ENCODE measurements at regions not wholly inside any gene's neighbourhood (a gene's known extent, or its start where the extent isn't known, plus 50 kb on each side); places are given as distances from the start of the nearest gene placed in this dataset.

- H2AFZ ChIP-seq (ENCODE audit: low read length), result peak overlapping the region; percentile 50; the same call in 1 of the 2 replicates
- peaks cover 18% of the 10 kb centered on the region for H3K4me1 ChIP-seq (ENCODE audit: insufficient read depth, low read length, poor library complexity, severe bottlenecking)
- peak overlapping the region; percentile 30 for H3K4me3 ChIP-seq (ENCODE audit: low read length, poor library complexity, severe bottlenecking)
- H3F3A ChIP-seq (ENCODE audit: low read depth), result no peaks in the 10 kb centered on the region
- no peaks in the 10 kb centered on the region for H3K9me3 ChIP-seq (ENCODE audit: insufficient read depth, low read depth, low read length)
- TF ChIP-seq EZH2phosphoT487 (IDR thresholded peaks at IDR 0.05; ENCODE audit: borderline replicate concordance), result no peak
- TF ChIP-seq, protein P1, sequence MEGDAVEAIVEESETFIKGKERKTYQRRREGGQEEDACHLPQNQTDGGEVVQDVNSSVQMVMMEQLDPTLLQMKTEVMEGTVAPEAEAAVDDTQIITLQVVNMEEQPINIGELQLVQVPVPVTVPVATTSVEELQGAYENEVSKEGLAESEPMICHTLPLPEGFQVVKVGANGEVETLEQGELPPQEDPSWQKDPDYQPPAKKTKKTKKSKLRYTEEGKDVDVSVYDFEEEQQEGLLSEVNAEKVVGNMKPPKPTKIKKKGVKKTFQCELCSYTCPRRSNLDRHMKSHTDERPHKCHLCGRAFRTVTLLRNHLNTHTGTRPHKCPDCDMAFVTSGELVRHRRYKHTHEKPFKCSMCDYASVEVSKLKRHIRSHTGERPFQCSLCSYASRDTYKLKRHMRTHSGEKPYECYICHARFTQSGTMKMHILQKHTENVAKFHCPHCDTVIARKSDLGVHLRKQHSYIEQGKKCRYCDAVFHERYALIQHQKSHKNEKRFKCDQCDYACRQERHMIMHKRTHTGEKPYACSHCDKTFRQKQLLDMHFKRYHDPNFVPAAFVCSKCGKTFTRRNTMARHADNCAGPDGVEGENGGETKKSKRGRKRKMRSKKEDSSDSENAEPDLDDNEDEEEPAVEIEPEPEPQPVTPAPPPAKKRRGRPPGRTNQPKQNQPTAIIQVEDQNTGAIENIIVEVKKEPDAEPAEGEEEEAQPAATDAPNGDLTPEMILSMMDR (conservative IDR thresholded peaks at IDR 0.05; ENCODE audit: low read length), result no peak
- peak overlapping the region; percentile 10 for H3K9ac ChIP-seq (ENCODE audit: low read depth, low read length, poor library complexity, severe bottlenecking)
- no peaks in the 10 kb centered on the region for H3K27me3 ChIP-seq (ENCODE audit: insufficient read depth, low read length, poor library complexity, severe bottlenecking)
- peak overlapping the region; percentile 48 for H3K4me2 ChIP-seq (ENCODE audit: low read depth, low read length, poor library complexity, severe bottlenecking)
- no peaks in the 10 kb centered on the region for H3K9me2 ChIP-seq (replicated peaks; ENCODE audit: low read depth, low read length)
- no peaks in the 10 kb centered on the region for H3K79me2 ChIP-seq (ENCODE audit: insufficient read depth, low read length)
- no peaks in the 10 kb centered on the region for H3K36me3 ChIP-seq (ENCODE audit: insufficient read depth, low read length)
- no peaks in the 10 kb centered on the region for H4K20me1 ChIP-seq (ENCODE audit: insufficient read depth, low read length, poor library complexity, severe bottlenecking)
Observed at GRCh38 chr21:24272521-24272938, 1334.8 kb downstream of the MRPL39 start.

DNA sequence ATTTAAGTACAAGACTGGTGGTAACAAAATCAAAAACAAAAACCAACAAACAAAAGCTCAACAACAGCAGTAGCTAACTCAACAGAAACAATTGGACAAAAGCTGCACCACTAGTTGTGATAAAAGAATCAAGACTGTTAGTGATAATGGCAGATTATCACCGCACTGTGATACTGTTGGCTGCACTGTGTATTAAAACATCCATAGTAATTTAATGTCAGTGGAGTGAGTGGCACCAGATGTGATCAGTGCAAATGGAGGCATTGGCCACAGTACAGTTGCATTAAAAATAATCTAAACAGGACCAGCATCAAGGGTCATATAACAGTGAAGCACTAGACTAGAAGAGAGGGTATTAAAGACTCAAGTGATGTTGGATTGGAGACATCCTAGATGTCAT, 1341.3 kb downstream of the MRPL39 start:
- H3K79me2 ChIP-seq (ENCODE audit: insufficient read depth, low read length), result no peaks in the 10 kb centered on the region
- H4K20me1 ChIP-seq (ENCODE audit: insufficient read depth, low read length, poor library complexity, severe bottlenecking), result no peaks in the 10 kb centered on the region
- no peaks in the 10 kb centered on the region for H3K27me3 ChIP-seq (ENCODE audit: insufficient read depth, low read length, poor library complexity, severe bottlenecking)
- no peak overlapping the region for H3K9ac ChIP-seq (ENCODE audit: low read depth, low read length, poor library complexity, severe bottlenecking)
- H3K4me2 ChIP-seq (ENCODE audit: low read depth, low read length, poor library complexity, severe bottlenecking), result no peak overlapping the region
- TF ChIP-seq, protein P1 (conservative IDR thresholded peaks at IDR 0.05; ENCODE audit: low read length), result no peak
- TF ChIP-seq EZH2phosphoT487 (IDR thresholded peaks at IDR 0.05; ENCODE audit: borderline replicate concordance), result no peak
- no peaks in the 10 kb centered on the region for H3K36me3 ChIP-seq (ENCODE audit: insufficient read depth, low read length)
- H3K4me3 ChIP-seq (ENCODE audit: low read length, poor library complexity, severe bottlenecking), result no peak overlapping the region
- no peaks in the 10 kb centered on the region for H3K9me2 ChIP-seq (replicated peaks; ENCODE audit: low read depth, low read length)
- H3K9me3 ChIP-seq (ENCODE audit: insufficient read depth, low read depth, low read length), result no peaks in the 10 kb centered on the region
- H3K4me1 ChIP-seq (ENCODE audit: insufficient read depth, low read length, poor library complexity, severe bottlenecking), result peaks cover 4% of the 10 kb centered on the region
- peak overlapping the region; percentile 46 for H2AFZ ChIP-seq (ENCODE audit: low read length)
- no peaks in the 10 kb centered on the region for H3F3A ChIP-seq (ENCODE audit: low read depth)

DNA sequence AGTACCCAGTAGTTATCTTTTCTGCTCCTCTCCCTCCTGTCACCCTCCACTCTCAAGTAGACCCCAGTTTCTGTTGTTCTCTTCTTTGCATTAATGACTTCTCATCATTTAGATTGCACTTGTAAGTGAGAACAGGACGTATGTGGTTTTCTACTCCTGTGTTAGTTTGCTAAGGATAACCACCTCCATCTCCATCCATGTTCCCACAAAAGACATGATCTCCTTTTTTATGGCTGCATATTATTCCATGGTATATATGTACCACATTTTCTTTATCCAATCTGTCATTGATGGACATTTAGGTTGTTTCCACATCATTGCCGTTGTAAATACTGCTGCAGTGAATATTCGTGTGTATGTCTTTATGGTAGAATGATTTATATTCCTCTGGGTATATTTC, 1346.5 kb downstream of the MRPL39 start:
- Histone ChIP-seq H3K9me2 (replicated peaks; ENCODE audit: low read depth, low read length) (no peaks in the 10 kb centered on the region), H4K20me1 (ENCODE audit: insufficient read depth, low read length, poor library complexity, severe bottlenecking) (no peaks in the 10 kb centered on the region), H3K36me3 (ENCODE audit: insufficient read depth, low read length) (no peaks in the 10 kb centered on the region), H3F3A (ENCODE audit: low read depth) (no peaks in the 10 kb centered on the region), H2AFZ (ENCODE audit: low read length) (no peak overlapping the region), H3K4me3 (ENCODE audit: low read length, poor library complexity, severe bottlenecking) (no peak overlapping the region), H3K9me3 (ENCODE audit: insufficient read depth, low read depth, low read length) (no peaks in the 10 kb centered on the region), H3K9ac (ENCODE audit: low read depth, low read length, poor library complexity, severe bottlenecking) (no peak overlapping the region), H3K4me2 (ENCODE audit: low read depth, low read length, poor library complexity, severe bottlenecking) (no peak overlapping the region), H3K27me3 (ENCODE audit: insufficient read depth, low read length, poor library complexity, severe bottlenecking) (no peaks in the 10 kb centered on the region), H3K4me1 (ENCODE audit: insufficient read depth, low read length, poor library complexity, severe bottlenecking) (no peaks in the 10 kb centered on the region), H3K79me2 (ENCODE audit: insufficient read depth, low read length) (no peaks in the 10 kb centered on the region)
- TF ChIP-seq EZH2phosphoT487 (IDR thresholded peaks at IDR 0.05; ENCODE audit: borderline replicate concordance), result no peak

DNA sequence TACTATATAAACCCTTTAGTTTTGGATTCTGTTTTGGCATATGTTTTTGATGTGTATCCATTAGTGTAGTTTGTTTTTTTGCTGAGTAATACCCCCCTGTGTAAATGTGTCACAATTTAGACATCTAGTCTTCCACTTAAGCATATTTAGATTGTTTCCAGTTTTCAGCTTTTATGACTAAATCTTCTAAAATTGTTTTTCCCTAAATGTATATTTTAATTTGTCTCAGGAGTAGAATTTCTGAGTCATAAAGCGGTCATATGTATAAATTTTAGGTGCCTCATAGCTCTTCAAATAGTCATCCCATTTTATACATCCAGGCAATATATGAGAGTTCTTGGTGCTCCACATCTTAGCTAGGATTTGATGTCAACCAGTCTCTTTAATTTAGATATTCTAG, 1348.0 kb downstream of the MRPL39 start:
- H3K36me3 ChIP-seq (ENCODE audit: insufficient read depth, low read length), result no peaks in the 10 kb centered on the region
- no peak overlapping the region for H3K4me2 ChIP-seq (ENCODE audit: low read depth, low read length, poor library complexity, severe bottlenecking)
- H3K79me2 ChIP-seq (ENCODE audit: insufficient read depth, low read length), result no peaks in the 10 kb centered on the region
- TF ChIP-seq, protein P1 (conservative IDR thresholded peaks at IDR 0.05; ENCODE audit: low read length), result no peak
- no peak for TF ChIP-seq EZH2phosphoT487 (IDR thresholded peaks at IDR 0.05; ENCODE audit: borderline replicate concordance)
- no peak overlapping the region for H2AFZ ChIP-seq (ENCODE audit: low read length)
- no peak overlapping the region for H3K9ac ChIP-seq (ENCODE audit: low read depth, low read length, poor library complexity, severe bottlenecking)
- no peaks in the 10 kb centered on the region for H4K20me1 ChIP-seq (ENCODE audit: insufficient read depth, low read length, poor library complexity, severe bottlenecking)
- H3K9me3 ChIP-seq (ENCODE audit: insufficient read depth, low read depth, low read length), result no peaks in the 10 kb centered on the region
- H3F3A ChIP-seq (ENCODE audit: low read depth), result no peaks in the 10 kb centered on the region
- no peaks in the 10 kb centered on the region for H3K27me3 ChIP-seq (ENCODE audit: insufficient read depth, low read length, poor library complexity, severe bottlenecking)
- no peak overlapping the region for H3K4me3 ChIP-seq (ENCODE audit: low read length, poor library complexity, severe bottlenecking)
- no peaks in the 10 kb centered on the region for H3K4me1 ChIP-seq (ENCODE audit: insufficient read depth, low read length, poor library complexity, severe bottlenecking)
- no peaks in the 10 kb centered on the region for H3K9me2 ChIP-seq (replicated peaks; ENCODE audit: low read depth, low read length)

Measured in Loucy (cell line).